SU-DHL-6 (cell line): ENCODE measurements at regions not wholly inside any gene's neighbourhood (a gene's known extent, or its start where the extent isn't known, plus 50 kb on each side); places are given as distances from the start of the nearest gene placed in this dataset.

Source experiments
- CTCF ChIP-seq: fragments of 200-600 bp; sonication (generic); IDR thresholded peaks from one replicate; pipeline ENCODE4 v1.5.1; 2017; ENCODE audit warnings: antibody characterized with exemption, mild to moderate bottlenecking, low read length, moderate library complexity; ENCODE audit not compliant: insufficient read depth, poor library complexity, severe bottlenecking
- EZH2phosphoT487 ChIP-seq: fragments of 200-600 bp; sonication (generic), shearing (Covaris generic); conservative IDR thresholded peaks from 2 replicates; pipeline ENCODE4 v1.6.1; 2018; ENCODE audit warnings: mild to moderate bottlenecking, antibody characterized with exemption, low read length, moderate library complexity, mixed read lengths

GRCh38 chrX:33784548-33784947 lies 347.6 kb downstream of the FAM47A start:
- no peak for TF ChIP-seq CTCF
- TF ChIP-seq EZH2phosphoT487: no peak
